ENCODE measurements at regions not wholly inside any gene's neighbourhood (a gene's known extent, or its start where the extent isn't known, plus 50 kb on each side); places are given as distances from the start of the nearest gene placed in this dataset.

- ChIA-PET CTCF (no interaction called here), POLR2A (no interaction called here)
- no peak for DNase-seq (ENCODE audit: extremely low spot score)
- TF ChIP-seq L3MBTL2 (conservative IDR thresholded peaks at IDR 0.05) = no peak
- TF ChIP-seq FOXM1 (IDR thresholded peaks at IDR 0.05; ENCODE audit: borderline replicate concordance) = no peak
- TF ChIP-seq SP1 (IDR thresholded peaks at IDR 0.05) = no peak
- no peak for TF ChIP-seq FOXK2 (IDR thresholded peaks at IDR 0.05)
- TF ChIP-seq TARDBP (IDR thresholded peaks at IDR 0.05) = no peak
- TF ChIP-seq SUZ12 (IDR thresholded peaks at IDR 0.05) = no peak
- TF ChIP-seq PKNOX1 (IDR thresholded peaks at IDR 0.05) = no peak
- TF ChIP-seq FOXA1 (IDR thresholded peaks at IDR 0.05) = no peak
- TF ChIP-seq ZNF384 (IDR thresholded peaks at IDR 0.05) = no peak
- no peak for TF ChIP-seq BHLHE40 (IDR thresholded peaks at IDR 0.05; ENCODE audit: borderline replicate concordance)
- TF ChIP-seq HDGF (IDR thresholded peaks at IDR 0.05; ENCODE audit: borderline replicate concordance) = no peak
- no peak for TF ChIP-seq LEF1 (IDR thresholded peaks at IDR 0.05; ENCODE audit: borderline replicate concordance)
These were observed 99.7 kb downstream of the MAF start for GRCh38 chr16:79500866-79501265.

- TF ChIP-seq BHLHE40 (IDR thresholded peaks at IDR 0.05; ENCODE audit: borderline replicate concordance) (no peak), L3MBTL2 (conservative IDR thresholded peaks at IDR 0.05) (no peak), NFRKB (IDR thresholded peaks at IDR 0.05) (no peak), ARNT (IDR thresholded peaks at IDR 0.05) (no peak), CTBP1 (IDR thresholded peaks at IDR 0.05; ENCODE audit: borderline replicate concordance) (no peak), LEF1 (IDR thresholded peaks at IDR 0.05; ENCODE audit: borderline replicate concordance) (no peak), FOXK2 (IDR thresholded peaks at IDR 0.05) (no peak), FOXM1 (IDR thresholded peaks at IDR 0.05; ENCODE audit: borderline replicate concordance) (no peak)
- POLR2A ChIA-PET = no interaction called here
- CTCF ChIA-PET = no interaction called here
- no peak for DNase-seq (ENCODE audit: extremely low spot score)
These were observed 100.3 kb downstream of the MAF start for GRCh38 chr16:79500286-79500685.

- TF ChIP-seq FOXA1 (IDR thresholded peaks at IDR 0.05) (no peak), FOXM1 (IDR thresholded peaks at IDR 0.05; ENCODE audit: borderline replicate concordance) (no peak), HDGF (IDR thresholded peaks at IDR 0.05; ENCODE audit: borderline replicate concordance) (no peak)
- DNase-seq (ENCODE audit: extremely low spot score) = no peak
- ChIA-PET POLR2A (no interaction called here), CTCF (no interaction called here)
These were observed 101.6 kb downstream of the MAF start for GRCh38 chr16:79498928-79499327.

GRCh38 chr16:79497606-79498350 is 102.8 kb downstream of the MAF start:
- no peak for DNase-seq (ENCODE audit: extremely low spot score)
- ChIA-PET POLR2A (interaction anchor here (0.7 kb wide), 1 partner anchor 439 kb away, joined by 3 read pairs; no protein-coding TSS in a partner anchor), CTCF (no interaction called here)
- TF ChIP-seq FOXK2 (IDR thresholded peaks at IDR 0.05) = no peak
- no peak for TF ChIP-seq NFRKB (IDR thresholded peaks at IDR 0.05)
- no peak for TF ChIP-seq HDGF (IDR thresholded peaks at IDR 0.05; ENCODE audit: borderline replicate concordance)
- TF ChIP-seq TARDBP (IDR thresholded peaks at IDR 0.05) = no peak
- no peak for TF ChIP-seq PKNOX1 (IDR thresholded peaks at IDR 0.05)
- TF ChIP-seq ARNT (IDR thresholded peaks at IDR 0.05) = no peak

- no peak for DNase-seq (ENCODE audit: extremely low spot score)
- POLR2A ChIA-PET = no interaction called here
- TF ChIP-seq HDGF (IDR thresholded peaks at IDR 0.05; ENCODE audit: borderline replicate concordance) (no peak), NFRKB (IDR thresholded peaks at IDR 0.05) (no peak), PKNOX1 (IDR thresholded peaks at IDR 0.05) (no peak), FOXA1 (IDR thresholded peaks at IDR 0.05) (no peak), ARNT (IDR thresholded peaks at IDR 0.05) (no peak)
- CTCF ChIA-PET = no interaction called here
These were observed 106.6 kb downstream of the MAF start for GRCh38 chr16:79493911-79494310.

GRCh38 chr16:79492036-79492435 is 108.5 kb downstream of the MAF start:
- CTCF ChIA-PET = no interaction called here
- no peak for DNase-seq (ENCODE audit: extremely low spot score)
- no peak for TF ChIP-seq LEF1 (IDR thresholded peaks at IDR 0.05; ENCODE audit: borderline replicate concordance)
- no peak for TF ChIP-seq NFRKB (IDR thresholded peaks at IDR 0.05)
- no peak for TF ChIP-seq PKNOX1 (IDR thresholded peaks at IDR 0.05)
- no peak for TF ChIP-seq SP1 (IDR thresholded peaks at IDR 0.05)
- no peak for TF ChIP-seq FOXM1 (IDR thresholded peaks at IDR 0.05; ENCODE audit: borderline replicate concordance)
- TF ChIP-seq FOXK2 (IDR thresholded peaks at IDR 0.05) = no peak
- no peak for TF ChIP-seq FOXA1 (IDR thresholded peaks at IDR 0.05)
- no peak for TF ChIP-seq CTBP1 (IDR thresholded peaks at IDR 0.05; ENCODE audit: borderline replicate concordance)
- POLR2A ChIA-PET = no interaction called here

- ChIA-PET POLR2A (no interaction called here), CTCF (no interaction called here)
- TF ChIP-seq PKNOX1 (IDR thresholded peaks at IDR 0.05) = no peak
- TF ChIP-seq NFRKB (IDR thresholded peaks at IDR 0.05) = no peak
- TF ChIP-seq FOXM1 (IDR thresholded peaks at IDR 0.05; ENCODE audit: borderline replicate concordance) = no peak
- TF ChIP-seq HDGF (IDR thresholded peaks at IDR 0.05; ENCODE audit: borderline replicate concordance) = no peak
- TF ChIP-seq SUZ12 (IDR thresholded peaks at IDR 0.05) = no peak
- no peak for TF ChIP-seq TARDBP (IDR thresholded peaks at IDR 0.05)
- TF ChIP-seq BHLHE40 (IDR thresholded peaks at IDR 0.05; ENCODE audit: borderline replicate concordance) = no peak
- no peak for TF ChIP-seq LEF1 (IDR thresholded peaks at IDR 0.05; ENCODE audit: borderline replicate concordance)
- no peak for TF ChIP-seq CTBP1 (IDR thresholded peaks at IDR 0.05; ENCODE audit: borderline replicate concordance)
- no peak for TF ChIP-seq L3MBTL2 (conservative IDR thresholded peaks at IDR 0.05)
- no peak for TF ChIP-seq ELF4 (IDR thresholded peaks at IDR 0.05)
- TF ChIP-seq ARNT (IDR thresholded peaks at IDR 0.05) = no peak
- TF ChIP-seq FOXK2 (IDR thresholded peaks at IDR 0.05) = no peak
- TF ChIP-seq SP1 (IDR thresholded peaks at IDR 0.05) = no peak
- TF ChIP-seq ZNF384 (IDR thresholded peaks at IDR 0.05) = no peak
- TF ChIP-seq FOXA1 (IDR thresholded peaks at IDR 0.05) = no peak
- no peak for DNase-seq (ENCODE audit: extremely low spot score)
These were observed 115.5 kb downstream of the MAF start for GRCh38 chr16:79485020-79485419.

All from HEK293T (cell line).